H1 (cell line): ENCODE measurements at regions not wholly inside any gene's neighbourhood (a gene's known extent, or its start where the extent isn't known, plus 50 kb on each side); places are given as distances from the start of the nearest gene placed in this dataset.
"Not testable (repeated sequence)": the region's sequence is repeated elsewhere in the genome, so short reads cannot be mapped to it uniquely, and the experiment has no call there.

ENCODE experiments used
- CTCF ChIA-PET: fragments of 300-600 bp; sonication (Branson Sonifier 250); formaldehyde crosslinking; loops from one replicate; lab custom pipeline; 2021; ENCODE audit not compliant: partially characterized antibody; lab: Charles Lee
- POLR2A ChIA-PET: fragments of 300-600 bp; sonication (Branson Sonifier 250); formaldehyde crosslinking; loops from one replicate; lab custom pipeline; 2021; ENCODE audit warnings: inconsistent platforms; ENCODE audit not compliant: partially characterized antibody; lab: Charles Lee
- DNase-seq, 2 experiments: peaks; one replicate each; pipeline versions ENCODE4 v3.0.0 to v3.0.0-alpha.2; 2010 to 2022; ENCODE audit warnings: low spot score in 2 of 2, low read depth in 1 of 2, mixed read lengths in 1 of 2
- FAIRE-seq: peaks from 2 replicates; lab custom pipeline; 2011; peaks lifted over from hg19 to GRCh38; lab: Jason Lieb, UNC
- H2AFZ ChIP-seq: 2 replicates; pipeline ENCODE4 v1.8.1; 2012; ENCODE audit warnings: low read length, inconsistent platforms
- H2AK5ac ChIP-seq: 2 replicates; pipeline ENCODE4 v1.6.1; 2013; ENCODE audit warnings: low read depth, low read length
- H2BK120ac ChIP-seq: replicated peaks from 2 replicates; pipeline ENCODE3; 2013; ENCODE audit warnings: low read depth, low read length, inconsistent platforms
- H2BK12ac ChIP-seq: 2 replicates; pipeline ENCODE4 v1.6.1; 2013; ENCODE audit warnings: low read depth, low read length
- H2BK15ac ChIP-seq: 2 replicates; pipeline ENCODE4 v1.6.1; 2013; ENCODE audit warnings: low read length
- H2BK20ac ChIP-seq: 2 replicates; pipeline ENCODE4 v1.6.1; 2013; ENCODE audit warnings: low read length
- H2BK5ac ChIP-seq: 2 replicates; pipeline ENCODE4 v1.6.1; 2013; ENCODE audit warnings: low read depth, low read length
- H3K14ac ChIP-seq: 2 replicates; pipeline ENCODE4 v1.6.1; 2013; ENCODE audit warnings: inconsistent platforms; ENCODE audit not compliant: insufficient read length
- H3K18ac ChIP-seq: 2 replicates; pipeline ENCODE4 v1.6.1; 2013; ENCODE audit warnings: low read length; ENCODE audit errors: extremely low read depth
- H3K23ac ChIP-seq: 2 replicates; pipeline ENCODE4 v1.6.1; 2013; ENCODE audit warnings: inconsistent platforms; ENCODE audit not compliant: insufficient read length
- H3K23me2 ChIP-seq: 2 replicates; pipeline ENCODE4 v1.6.1; 2013; ENCODE audit warnings: low read depth, low read length
- H3K27ac ChIP-seq: 2 replicates; pipeline ENCODE4 v1.6.1; 2011; ENCODE audit warnings: low read depth, low read length, inconsistent platforms
- H3K27me3 ChIP-seq, 4 experiments: replicated peaks in 1 of 4; 1 replicate in 1 of 4; 2 replicates in 3 of 4; pipeline versions ENCODE4 v1.6.1 to v1.8.1; 2011 to 2013; ENCODE audit warnings: low read length in 3 of 4, mild to moderate bottlenecking in 3 of 4, inconsistent platforms in 2 of 4, mixed read lengths in 2 of 4, moderate library complexity in 1 of 4; ENCODE audit not compliant: control insufficient read depth in 3 of 4, insufficient read depth in 3 of 4; ENCODE audit errors: extremely low read depth in 1 of 4
- H3K36me3 ChIP-seq, 4 experiments: 2 replicates each; pipeline versions ENCODE4 v1.6.1 to v1.8.1; 2011 to 2013; ENCODE audit warnings: mild to moderate bottlenecking in 4 of 4, low read length in 3 of 4, moderate library complexity in 2 of 4, control low read depth in 1 of 4, inconsistent platforms in 1 of 4; ENCODE audit not compliant: insufficient read depth in 4 of 4, control insufficient read depth in 2 of 4
- H3K4ac ChIP-seq: replicated peaks from 2 replicates; pipeline ENCODE3; 2013; ENCODE audit warnings: low read length, low read depth, mixed read lengths, inconsistent platforms; ENCODE audit not compliant: insufficient read length
- H3K4me1 ChIP-seq, 4 experiments: replicated peaks in 1 of 4; 1 replicate in 1 of 4; 2 replicates in 3 of 4; pipeline versions ENCODE4 v1.6.1 to v1.8.1; 2011 to 2013; ENCODE audit warnings: low read length in 3 of 4, inconsistent platforms in 2 of 4, mixed read lengths in 1 of 4; ENCODE audit not compliant: insufficient read depth in 4 of 4, control insufficient read depth in 3 of 4
- H3K4me2 ChIP-seq, 2 experiments: 2 replicates each; pipeline versions ENCODE4 v1.6.1 to v1.8.1; 2011 to 2013; ENCODE audit warnings: low read depth in 2 of 2, low read length in 2 of 2, control low read depth in 1 of 2, inconsistent platforms in 1 of 2, mild to moderate bottlenecking in 1 of 2; ENCODE audit not compliant: insufficient read depth in 1 of 2
- H3K4me3 ChIP-seq, 4 experiments: fragments of 200-600, 300-600 bp in 1 of 4; sonication (generic), shearing (Covaris generic), sonication (Bioruptor Twin) in 1 of 4; 2 replicates each; pipeline versions ENCODE4 v1.5.1 to v1.8.1; 2011 to 2016; ENCODE audit warnings: low read length in 4 of 4, low read depth in 3 of 4, control low read depth in 2 of 4, inconsistent platforms in 2 of 4, mild to moderate bottlenecking in 2 of 4, mixed read lengths in 1 of 4, moderate library complexity in 1 of 4; ENCODE audit not compliant: insufficient read depth in 2 of 4; ENCODE audit errors: extremely low read depth in 1 of 4
- H3K56ac ChIP-seq: replicated peaks from 2 replicates; pipeline ENCODE3; 2013; ENCODE audit warnings: low read depth, mild to moderate bottlenecking, mixed read lengths, low read length, inconsistent platforms; ENCODE audit not compliant: insufficient read length
- H3K79me1 ChIP-seq: 2 replicates; pipeline ENCODE4 v1.6.1; 2013; ENCODE audit warnings: low read depth, low read length, control low read depth
- H3K79me2 ChIP-seq, 2 experiments: 2 replicates each; pipeline versions ENCODE4 v1.6.1 to v1.8.1; 2012 to 2013; ENCODE audit warnings: low read length in 2 of 2, mild to moderate bottlenecking in 2 of 2, inconsistent platforms in 1 of 2; ENCODE audit not compliant: insufficient read depth in 2 of 2, control insufficient read depth in 1 of 2
- H3K9ac ChIP-seq, 4 experiments: replicated peaks in 1 of 4; 1 replicate in 1 of 4; 2 replicates in 3 of 4; pipeline versions ENCODE4 v1.6.1 to v1.8.1; 2011 to 2013; ENCODE audit warnings: low read depth in 3 of 4, low read length in 3 of 4, control low read depth in 2 of 4, mild to moderate bottlenecking in 2 of 4, moderate library complexity in 2 of 4, inconsistent platforms in 1 of 4; ENCODE audit errors: extremely low read depth in 1 of 4
- H3K9me3 ChIP-seq, 2 experiments: 2 replicates each; pipeline versions ENCODE4 v1.6.1 to v1.8.1; 2012 to 2013; ENCODE audit warnings: mild to moderate bottlenecking in 2 of 2, moderate library complexity in 2 of 2, control low read depth in 1 of 2, inconsistent platforms in 1 of 2, low read depth in 1 of 2, low read length in 1 of 2, mixed read lengths in 1 of 2; ENCODE audit not compliant: insufficient read depth in 2 of 2
- H4K20me1 ChIP-seq, 2 experiments: replicated peaks in 1 of 2; 2 replicates each; pipeline versions ENCODE3 to v1.8.1; 2011 to 2013; ENCODE audit warnings: inconsistent platforms in 2 of 2, low read length in 2 of 2, mild to moderate bottlenecking in 1 of 2; ENCODE audit not compliant: insufficient read depth in 2 of 2, control insufficient read depth in 1 of 2
- H4K5ac ChIP-seq: 2 replicates; pipeline ENCODE4 v1.6.1; 2013; ENCODE audit warnings: low read length, low read depth, mixed read lengths, inconsistent platforms; ENCODE audit not compliant: insufficient read length
- H4K8ac ChIP-seq: 2 replicates; pipeline ENCODE4 v1.8.0; 2013; ENCODE audit warnings: mild to moderate bottlenecking, moderate library complexity, low read length, inconsistent platforms; ENCODE audit not compliant: insufficient read depth; ENCODE audit errors: extremely low read depth
- H4K91ac ChIP-seq: replicated peaks from 2 replicates; pipeline ENCODE3; 2013; ENCODE audit warnings: low read length, mixed read lengths, inconsistent platforms; ENCODE audit not compliant: insufficient read length
- WGBS, 2 experiments: shearing (Covaris generic) in 1 of 2; methylation state at CpG; one replicate each; pipeline versions ENCODE4 v1.1.6 to v1.1.7; 2013 to 2015; ENCODE audit warnings: low lambda C conversion rate in 2 of 2, mixed read lengths in 2 of 2, inconsistent platforms in 1 of 2, low coverage in 1 of 2, missing lambda C conversion rate in 1 of 2; ENCODE audit not compliant: insufficient replicate concordance in 2 of 2, insufficient coverage in 1 of 2, insufficient read length in 1 of 2; ENCODE audit errors: extremely low coverage in 1 of 2, missing lambda C conversion rate in 1 of 2; 5-methylcytosine and 5-hydroxymethylcytosine counted together

DNA sequence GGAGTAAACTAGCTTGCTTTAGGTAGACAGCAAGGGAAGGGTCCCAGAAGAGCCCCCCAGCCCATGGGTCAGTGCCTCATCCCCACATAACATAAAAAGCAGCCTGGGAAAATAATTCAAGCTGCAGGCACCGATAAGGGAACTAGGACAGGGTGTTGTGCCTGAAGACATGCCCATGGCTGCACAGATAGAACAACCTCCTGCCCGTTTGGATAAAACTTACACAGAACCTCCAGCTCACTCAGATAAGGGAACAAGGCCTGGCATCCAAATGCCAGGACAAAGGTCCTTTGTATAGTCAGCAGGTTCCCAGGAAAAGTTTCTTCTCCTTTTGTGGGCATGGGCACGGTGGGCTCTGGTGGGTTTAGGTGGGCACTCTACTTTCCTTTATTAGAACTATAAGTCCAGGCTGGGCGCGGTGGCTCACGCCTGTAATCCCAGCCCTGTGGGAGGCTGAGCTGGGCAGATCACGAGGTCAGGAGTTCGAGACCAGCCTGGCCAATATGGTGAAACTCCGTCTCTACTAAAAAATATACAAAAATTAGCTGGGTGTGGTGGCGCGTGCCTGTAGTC lies 149.5 kb downstream of the GLUD2 start:
- H3K79me1 ChIP-seq, H3K4me3 ChIP-seq, H2BK120ac ChIP-seq, H3K23ac ChIP-seq, H2AFZ ChIP-seq, H3K4ac ChIP-seq, H2BK20ac ChIP-seq, H3K14ac ChIP-seq, DNase-seq, H3K23me2 ChIP-seq, H3K56ac ChIP-seq, H3K27me3 ChIP-seq, H2BK15ac ChIP-seq, H2BK5ac ChIP-seq, H2BK12ac ChIP-seq, H3K79me2 ChIP-seq, H4K8ac ChIP-seq, CTCF ChIA-PET, H3K36me3 ChIP-seq, H3K4me2 ChIP-seq, H2AK5ac ChIP-seq, H3K27ac ChIP-seq, H4K20me1 ChIP-seq, H4K91ac ChIP-seq, H3K4me1 ChIP-seq, H4K5ac ChIP-seq, H3K18ac ChIP-seq, FAIRE-seq, H3K9ac ChIP-seq, POLR2A ChIA-PET: not testable (repeated sequence)
- 84% methylated on average over 9 of the region's 11 CpGs; no CpG with 5 or more reads in 1 of the 2 experiments for WGBS, 2 experiments
- peaks cover 0 to 20% of the 10 kb centered on the region in 2 experiments; a peak in 2 of 4 replicates for H3K9me3 ChIP-seq
